Stimulated activated CD4-positive, alpha-beta T cell treated with anti-CD3 and anti-CD28 coated beads, Interleukin-12 subunit alpha, Interleukin-12 subunit beta, amount 100 ng/mL, for 48 hours (primary cell): ENCODE measurements at regions not wholly inside any gene's neighbourhood (a gene's known extent, or its start where the extent isn't known, plus 50 kb on each side); places are given as distances from the start of the nearest gene placed in this dataset.

Experiments
- DNase-seq, 3 donors: peaks; one replicate each; pipeline ENCODE4 v3.0.0-alpha.2; 2020; ENCODE audit warnings: low read depth in 2 of 3, low spot score in 1 of 3

- DNase-seq = no peak
These were observed 402.4 kb downstream of the CSNK1G3 start for GRCh38 chr5:123914333-123914732.

- DNase-seq = no peak
These were observed 395.4 kb downstream of the CSNK1G3 start for GRCh38 chr5:123907349-123907748.

DNA sequence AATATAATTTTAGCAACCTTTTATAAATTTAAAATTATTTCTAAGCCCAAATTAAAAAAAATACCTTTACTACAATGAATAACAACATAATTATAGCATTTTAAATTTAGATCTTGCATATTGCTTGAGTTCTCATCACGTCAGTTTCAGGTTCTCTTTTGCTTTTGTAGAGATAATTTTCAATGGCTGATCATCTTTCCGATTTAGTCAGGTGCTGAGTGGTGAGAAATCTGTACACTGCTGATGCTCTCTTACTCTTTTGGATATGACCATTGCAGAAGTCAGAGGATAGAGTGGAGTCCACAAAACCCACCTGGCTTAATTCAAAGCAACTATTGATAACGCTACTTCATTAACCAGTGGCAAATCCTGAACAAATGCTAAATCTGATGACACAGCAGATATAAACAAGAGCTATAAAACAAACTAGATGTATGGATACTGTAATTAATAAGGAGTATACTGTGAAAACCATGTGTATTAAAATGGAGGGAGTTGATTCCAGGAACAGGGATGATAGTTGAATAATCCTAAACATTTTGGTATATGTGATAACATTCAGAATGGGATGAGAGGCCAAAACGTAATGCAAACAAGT is 394.8 kb downstream of the CSNK1G3 start:
- DNase-seq = no peak

DNA sequence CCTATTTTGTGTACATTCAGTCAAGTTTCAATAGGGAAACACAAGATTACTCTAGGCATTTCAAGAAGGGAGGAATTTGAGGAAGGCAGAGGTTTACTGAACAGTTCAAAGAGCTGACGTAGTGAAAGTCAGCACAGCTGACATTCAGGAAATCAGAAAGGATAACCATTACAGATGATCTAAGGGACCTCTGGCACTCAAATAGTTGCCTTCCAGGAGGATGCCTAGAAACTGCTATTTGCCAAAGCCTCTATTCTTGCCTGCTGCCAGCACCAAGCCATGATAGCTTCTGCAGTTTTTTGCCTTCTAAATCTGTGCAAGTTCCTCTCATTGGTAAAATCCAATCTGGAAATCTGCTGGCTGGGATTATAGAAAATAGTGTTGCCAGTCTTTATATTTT is 373.1 kb downstream of the CSNK1G3 start:
- DNase-seq = no peak

DNA sequence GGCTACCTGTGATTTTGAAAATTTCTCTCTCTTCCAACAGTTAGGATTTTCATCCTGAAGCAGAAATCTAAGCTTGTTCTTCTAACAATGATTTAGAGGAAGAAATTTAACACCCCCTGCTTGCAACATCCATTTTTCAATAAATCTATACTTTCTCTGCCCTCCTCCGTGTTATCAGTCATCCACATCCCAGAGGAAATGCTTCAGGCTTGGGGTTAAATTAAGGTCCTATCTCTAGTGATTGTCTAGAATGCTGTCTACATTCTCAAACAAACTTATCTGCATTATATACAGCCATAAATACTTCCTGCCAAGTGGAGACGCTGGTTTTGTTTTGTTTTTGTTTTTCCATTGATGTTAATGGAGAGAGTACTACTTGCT is 371.0 kb downstream of the CSNK1G3 start:
- no peak for DNase-seq

GRCh38 chr5:123882319-123882964 is 370.5 kb downstream of the CSNK1G3 start:
- DNase-seq = no peak

DNA sequence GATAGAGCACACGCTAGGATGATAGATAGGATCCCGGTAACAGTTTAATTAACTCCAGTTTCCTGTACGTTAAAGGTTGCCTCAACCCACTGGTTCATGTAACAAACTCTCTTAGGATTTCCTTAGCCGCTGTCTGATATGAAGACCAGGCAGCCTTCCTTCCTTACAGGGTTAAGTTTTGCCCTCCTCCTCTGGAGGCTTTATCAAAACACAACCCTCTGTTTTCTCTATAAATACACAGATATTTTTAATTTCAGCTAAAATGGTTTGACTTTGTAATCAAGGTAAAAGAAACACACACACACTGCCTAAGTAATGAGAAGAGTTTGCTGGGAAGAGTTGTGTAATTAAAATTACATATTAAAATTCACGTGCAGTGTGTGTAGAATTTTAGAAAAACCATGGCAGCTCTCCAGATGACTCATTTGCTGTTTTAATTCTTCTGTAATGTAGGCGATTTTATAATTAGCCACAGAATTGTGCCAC is 369.8 kb downstream of the CSNK1G3 start:
- no peak for DNase-seq

GRCh38 chr5:123880875-123881274 is 368.9 kb downstream of the CSNK1G3 start:
- no peak for DNase-seq

- no peak for DNase-seq
These were observed 367.1 kb downstream of the CSNK1G3 start for GRCh38 chr5:123879071-123879470.

DNA sequence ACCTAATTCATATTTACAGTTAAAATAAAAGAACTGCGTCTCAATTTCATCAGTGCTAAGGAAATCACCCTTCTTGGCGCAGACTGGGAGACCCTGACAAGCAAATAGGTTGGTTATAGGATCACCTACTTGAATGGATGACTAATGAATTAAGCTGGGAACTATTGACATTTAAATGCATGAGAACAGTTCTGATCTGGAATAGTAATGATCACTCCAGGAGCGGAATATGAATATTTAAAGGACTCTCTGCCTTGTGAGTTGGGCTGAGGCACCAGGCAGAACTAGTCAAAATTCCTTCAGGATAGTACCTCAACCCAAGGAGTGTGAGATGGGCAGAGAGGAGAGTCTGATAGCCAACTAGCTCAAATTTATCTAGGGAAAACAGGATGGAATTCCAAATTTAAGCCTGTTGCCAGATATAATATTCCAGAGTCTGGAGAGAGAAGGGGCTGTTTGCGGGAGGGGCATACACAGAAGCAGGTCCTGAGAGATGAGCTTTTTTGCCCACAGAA is 364.4 kb downstream of the CSNK1G3 start:
- DNase-seq = no peak

DNA sequence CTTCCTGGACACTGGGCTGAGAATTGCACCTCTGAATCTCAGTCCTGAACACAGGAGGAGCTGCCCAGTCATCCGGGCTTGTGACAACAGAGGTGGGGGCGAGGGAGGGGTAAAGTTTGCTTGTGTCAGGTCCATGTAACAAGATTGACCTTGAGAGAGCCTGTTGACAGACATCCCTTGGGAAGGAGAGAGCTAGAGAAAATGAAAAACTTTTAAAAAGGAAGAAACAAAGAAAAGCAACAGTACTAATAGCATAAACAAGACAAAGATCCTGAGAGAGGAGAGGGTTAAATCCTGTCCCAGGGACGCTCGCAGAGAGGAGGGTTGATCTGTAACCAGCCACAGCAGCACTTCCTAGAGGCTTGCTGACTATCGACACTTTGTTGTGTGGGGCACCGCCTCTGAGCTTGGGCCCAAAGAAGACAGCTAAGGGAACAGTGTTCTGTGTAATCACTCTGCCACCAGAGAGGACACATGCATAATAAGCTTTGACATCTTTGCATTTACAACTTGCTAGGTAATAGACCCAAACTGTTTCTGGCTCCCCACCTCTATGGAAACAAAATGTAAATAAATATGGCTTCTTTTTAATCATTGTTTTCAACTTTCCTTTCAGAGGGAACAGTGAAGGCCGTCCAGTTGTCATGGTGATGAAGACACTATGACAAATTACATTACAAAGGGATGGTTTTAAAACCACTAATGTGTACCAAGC is 363.7 kb downstream of the CSNK1G3 start:
- DNase-seq = no peak

DNA sequence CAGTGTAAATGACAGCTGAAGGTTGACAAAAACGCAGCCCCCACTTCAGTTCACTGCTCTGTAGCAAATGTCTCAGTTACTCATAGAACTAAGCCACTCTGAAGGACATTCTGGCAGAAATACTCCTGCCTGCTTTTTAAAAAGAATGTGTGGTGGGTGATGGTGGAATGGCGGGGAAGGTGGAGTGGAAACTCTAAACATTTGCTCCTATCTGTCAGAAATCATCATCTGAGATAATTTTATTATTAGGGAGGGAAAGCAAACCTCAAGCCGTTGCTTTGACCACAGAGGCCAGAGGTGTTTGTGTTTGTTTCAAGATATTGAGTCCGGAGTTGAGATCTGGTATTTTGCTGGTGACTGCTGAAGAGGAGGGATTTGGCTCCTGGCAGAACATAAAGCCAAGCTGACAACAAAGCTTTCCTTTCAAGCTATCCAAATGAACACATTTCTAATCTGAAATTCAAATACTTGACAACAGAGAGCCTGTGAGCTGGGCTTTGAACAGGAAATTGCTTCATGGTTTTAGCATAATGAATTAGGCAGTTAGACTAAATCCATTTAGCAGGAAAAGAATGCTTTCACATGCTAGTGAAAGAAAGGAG is 362.7 kb downstream of the CSNK1G3 start:
- DNase-seq = no peak

DNA sequence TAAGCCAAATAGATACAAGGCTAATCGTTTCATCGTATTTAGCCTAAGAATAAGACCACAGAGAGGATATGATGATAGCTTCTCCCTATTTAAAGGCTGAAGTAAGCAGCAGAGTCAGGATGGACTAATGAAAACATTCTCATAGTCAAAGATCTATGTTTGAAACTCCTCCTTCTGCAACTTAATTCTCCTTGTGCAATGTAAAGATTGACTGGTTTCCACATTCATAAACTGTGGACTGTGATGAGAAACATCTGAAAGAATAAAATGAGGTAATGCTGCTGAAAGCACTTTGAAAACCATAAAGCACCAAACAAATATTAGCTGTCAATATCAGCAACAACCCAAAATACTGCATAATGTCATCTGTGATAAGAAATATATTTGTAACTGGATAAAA is 361.9 kb downstream of the CSNK1G3 start:
- DNase-seq = no peak

DNA sequence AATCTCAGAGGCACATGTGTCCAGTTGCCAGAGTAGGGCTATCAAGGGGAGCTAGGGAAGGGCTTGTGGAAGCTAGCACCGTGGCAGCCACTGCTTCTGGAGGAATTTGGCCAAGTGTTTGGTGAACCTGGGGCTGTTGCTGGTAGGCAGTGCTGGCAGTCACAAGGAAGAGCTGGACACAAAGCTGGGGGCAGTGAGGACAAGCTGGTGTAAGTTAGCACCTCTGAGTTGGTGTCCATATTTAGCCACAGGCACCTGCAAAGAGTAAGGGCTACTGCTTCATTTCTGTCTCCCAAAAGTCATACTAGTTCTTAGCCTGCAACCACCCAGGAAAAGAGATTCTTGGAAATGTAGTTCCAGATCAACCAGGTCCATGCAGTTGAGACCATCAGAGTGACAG is 359.4 kb downstream of the CSNK1G3 start:
- DNase-seq = no peak

DNA sequence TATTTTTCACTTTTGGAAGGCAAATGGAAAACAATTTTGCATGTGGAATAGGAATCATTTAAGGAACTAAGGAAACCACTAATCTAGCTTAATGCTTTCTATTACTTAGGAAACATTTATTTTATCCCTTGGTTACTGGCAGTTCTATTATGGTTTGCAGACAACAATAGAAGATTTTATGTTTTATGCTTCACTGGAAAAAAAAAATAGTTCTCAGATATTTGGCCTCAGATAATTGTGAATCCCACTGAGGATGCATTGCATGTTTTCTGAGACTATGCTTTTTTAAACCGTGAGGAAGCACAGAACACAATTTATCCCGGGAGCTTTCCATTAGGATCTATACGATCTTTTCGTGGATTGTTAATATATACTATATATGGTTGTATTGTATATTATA is 356.9 kb downstream of the CSNK1G3 start:
- no peak for DNase-seq

- no peak for DNase-seq
These were observed 356.3 kb downstream of the CSNK1G3 start for GRCh38 chr5:123868267-123868666.

DNA sequence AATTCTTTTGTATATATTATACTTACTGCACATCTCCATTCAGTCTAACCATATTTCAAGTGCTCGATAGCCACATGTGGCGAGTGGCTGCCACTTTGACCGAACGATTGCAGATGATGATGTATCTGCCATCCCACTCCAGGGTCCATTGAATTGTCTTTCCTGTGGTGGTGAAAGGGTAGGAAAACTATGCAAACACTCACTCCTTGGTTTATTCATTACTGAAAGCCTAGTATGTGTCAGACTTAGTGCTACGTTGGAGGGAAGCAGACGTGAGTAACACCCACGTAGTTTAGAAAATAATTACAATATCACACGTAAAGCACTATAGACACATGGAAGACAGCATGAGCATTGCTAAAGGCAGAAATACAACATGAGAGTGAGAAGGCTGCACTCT is 353.7 kb downstream of the CSNK1G3 start:
- no peak for DNase-seq

DNA sequence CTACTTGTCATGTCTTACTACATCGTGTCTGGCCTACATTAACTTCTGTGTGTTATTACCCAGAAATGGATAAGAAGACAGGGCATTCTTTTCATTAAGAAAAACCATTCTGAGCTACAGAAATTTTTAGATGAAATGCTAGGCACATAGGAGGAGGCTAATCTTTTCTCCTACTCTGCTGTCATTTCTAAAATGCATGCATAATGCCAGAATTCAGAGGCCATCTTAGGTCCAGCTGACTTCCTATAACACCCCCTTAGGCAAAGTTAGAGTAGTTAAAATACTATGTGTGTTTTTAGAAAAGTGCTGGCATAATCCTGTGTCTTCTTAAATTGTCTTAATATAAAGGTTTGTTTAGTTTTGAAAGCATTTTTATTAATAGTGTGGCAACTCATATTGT is 352.6 kb downstream of the CSNK1G3 start:
- no peak for DNase-seq

DNA sequence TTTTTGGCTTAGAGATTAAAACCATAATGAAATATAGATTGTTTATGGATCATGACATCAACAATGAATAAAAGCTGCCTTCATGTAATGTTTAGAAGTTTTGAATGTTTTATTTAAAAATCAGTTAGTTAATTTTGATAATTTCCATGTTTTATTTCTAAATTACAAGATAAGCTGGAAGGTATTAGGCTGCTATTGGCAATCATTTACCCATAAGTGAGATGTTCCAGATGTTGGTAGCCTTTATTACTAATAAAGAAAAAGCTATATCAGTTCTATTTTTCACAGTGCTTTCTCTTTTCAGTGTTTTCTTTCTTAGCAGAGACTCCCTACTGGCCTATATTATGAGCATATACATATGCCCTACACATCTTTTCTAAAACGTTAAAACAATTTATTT is 347.0 kb downstream of the CSNK1G3 start:
- no peak for DNase-seq

DNA sequence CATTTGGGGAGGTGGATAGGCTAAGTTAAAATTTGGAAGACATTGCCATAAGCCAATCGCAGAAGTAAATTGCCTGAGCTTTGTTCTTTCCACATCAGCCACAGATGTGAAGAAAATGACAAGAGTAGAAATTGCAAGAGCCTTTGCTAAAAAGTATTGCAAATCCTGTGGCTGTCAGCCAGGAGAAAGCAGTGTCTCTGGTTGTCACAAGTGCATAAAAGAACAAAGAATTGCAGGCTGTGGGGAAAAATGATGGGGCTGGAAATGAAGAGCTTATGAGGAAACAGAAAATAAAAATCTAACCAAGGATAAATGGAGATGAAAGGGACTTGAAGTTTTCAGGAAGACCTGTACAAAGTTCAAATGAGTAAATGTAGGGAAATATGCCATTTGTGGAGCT is 344.8 kb downstream of the CSNK1G3 start:
- no peak for DNase-seq

- DNase-seq = no peak
These were observed 343.6 kb downstream of the CSNK1G3 start for GRCh38 chr5:123855609-123856008.
